Hepatocyte (in vitro differentiated cells): ENCODE measurements at regions not wholly inside any gene's neighbourhood (a gene's known extent, or its start where the extent isn't known, plus 50 kb on each side); places are given as distances from the start of the nearest gene placed in this dataset.

Experiments used
- EZH2 ChIP-seq: fragments of 200-600 bp; sonication (generic); IDR thresholded peaks from 2 replicates; pipeline ENCODE4 v1.6.1; 2016; ENCODE audit warnings: antibody characterized with exemption, mild to moderate bottlenecking, borderline replicate concordance
- EZH2phosphoT487 ChIP-seq: fragments of 200-600 bp; sonication (generic); IDR thresholded peaks from one replicate; pipeline ENCODE4 v1.6.1; 2018; ENCODE audit warnings: antibody characterized with exemption, mild to moderate bottlenecking, low read depth, moderate library complexity; ENCODE audit not compliant: unreplicated experiment, severe bottlenecking
- TF ChIP-seq, protein P1 (sequence below): fragments of 200-600 bp; sonication (generic); IDR thresholded peaks from 2 replicates; pipeline ENCODE4 v1.5.1; 2016; ENCODE audit warnings: antibody characterized with exemption, mild to moderate bottlenecking; ENCODE audit not compliant: poor library complexity

- TF ChIP-seq, protein P1, sequence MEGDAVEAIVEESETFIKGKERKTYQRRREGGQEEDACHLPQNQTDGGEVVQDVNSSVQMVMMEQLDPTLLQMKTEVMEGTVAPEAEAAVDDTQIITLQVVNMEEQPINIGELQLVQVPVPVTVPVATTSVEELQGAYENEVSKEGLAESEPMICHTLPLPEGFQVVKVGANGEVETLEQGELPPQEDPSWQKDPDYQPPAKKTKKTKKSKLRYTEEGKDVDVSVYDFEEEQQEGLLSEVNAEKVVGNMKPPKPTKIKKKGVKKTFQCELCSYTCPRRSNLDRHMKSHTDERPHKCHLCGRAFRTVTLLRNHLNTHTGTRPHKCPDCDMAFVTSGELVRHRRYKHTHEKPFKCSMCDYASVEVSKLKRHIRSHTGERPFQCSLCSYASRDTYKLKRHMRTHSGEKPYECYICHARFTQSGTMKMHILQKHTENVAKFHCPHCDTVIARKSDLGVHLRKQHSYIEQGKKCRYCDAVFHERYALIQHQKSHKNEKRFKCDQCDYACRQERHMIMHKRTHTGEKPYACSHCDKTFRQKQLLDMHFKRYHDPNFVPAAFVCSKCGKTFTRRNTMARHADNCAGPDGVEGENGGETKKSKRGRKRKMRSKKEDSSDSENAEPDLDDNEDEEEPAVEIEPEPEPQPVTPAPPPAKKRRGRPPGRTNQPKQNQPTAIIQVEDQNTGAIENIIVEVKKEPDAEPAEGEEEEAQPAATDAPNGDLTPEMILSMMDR: no peak
- TF ChIP-seq EZH2phosphoT487 (no peak), EZH2 (no peak)
Observed at GRCh38 chr3:194826594-194826993, 140.9 kb downstream of the FAM43A start.
